A549 (cell line): ENCODE measurements at regions not wholly inside any gene's neighbourhood (a gene's known extent, or its start where the extent isn't known, plus 50 kb on each side); places are given as distances from the start of the nearest gene placed in this dataset.
A peak's percentile ranks its signal among the peaks of the same experiment; 100 is the strongest.

ENCODE experiments used
- ATAC-seq, 2 experiments: fragments of 200-7000 bp in 1 of 2; fragments of >200 bp in 1 of 2; cut with Nextera tagmentation in 1 of 2; cut with Tn5 transposase in 1 of 2; 3 replicates each; pipeline versions ENCODE4 v1.8.0 to v1.9.1; 2018 to 2020; ENCODE audit warnings: mild to moderate bottlenecking in 1 of 2, moderate library complexity in 1 of 2
- CTCF ChIA-PET: fragments of 300-600 bp; sonication (Branson Sonifier 250); formaldehyde crosslinking; extraction: SDS; loops from one replicate; lab custom pipeline; 2021; ENCODE audit warnings: antibody characterized with exemption, inconsistent platforms; lab: Yijun Ruan, JAX
- POLR2A ChIA-PET: fragments of 350-600 bp; formaldehyde crosslinking; extraction: SDS; loops from one replicate; lab custom pipeline; 2021; ENCODE audit warnings: antibody characterized with exemption, inconsistent platforms; lab: Yijun Ruan, JAX
- DNase-seq, 2 experiments: peaks; one replicate each; pipeline versions ENCODE4 v3.0.0 to v3.0.0-alpha.2; 2011 to 2016; ENCODE audit warnings: low read depth in 1 of 2, low spot score in 1 of 2
- FAIRE-seq: peaks from 2 replicates; lab custom pipeline; 2011; peaks lifted over from hg19 to GRCh38; lab: Jason Lieb, UNC
- H3K27ac ChIP-seq, 2 experiments: fragments of >200 bp; sonication (Bioruptor Twin); formaldehyde crosslinking; 3 replicates each; pipeline ENCODE4 v1.5.1; 2016 to 2017
- H3K4me1 ChIP-seq: fragments of >200 bp; sonication (Bioruptor Twin); formaldehyde crosslinking; 3 replicates; pipeline ENCODE4 v1.6.1; 2016
- H3K4me2 ChIP-seq: fragments of >200 bp; sonication (Bioruptor Twin); formaldehyde crosslinking; 3 replicates; pipeline ENCODE4 v1.6.1; 2016
- H3K4me3 ChIP-seq: fragments of >200 bp; sonication (Bioruptor Twin); formaldehyde crosslinking; 3 replicates; pipeline ENCODE4 v1.5.1; 2016
- H3K9me3 ChIP-seq: fragments of >200 bp; sonication (Bioruptor Twin); formaldehyde crosslinking; 3 replicates; pipeline ENCODE4 v1.6.1; 2016
- ATOH8 ChIP-seq: fragments of 250-450 bp; sonication (Bioruptor Pico); IDR thresholded peaks from 2 replicates; pipeline ENCODE4 v1.5.0; 2020; ENCODE audit warnings: low read depth, mild to moderate bottlenecking, moderate library complexity
- CEBPB ChIP-seq, 2 experiments: fragments of >200 bp in 1 of 2; sonication (Bioruptor Twin) in 1 of 2; formaldehyde crosslinking in 1 of 2; IDR thresholded peaks; 2 replicates each; pipeline ENCODE4 v1.6.1; 2012 to 2016
- CHD2 ChIP-seq: fragments of 150-350 bp; IDR thresholded peaks from 2 replicates; pipeline ENCODE4 v1.6.1; 2014; ENCODE audit warnings: low read length; ENCODE audit not compliant: partially characterized antibody
- CHD4 ChIP-seq: fragments of 200-600 bp; sonication (generic); IDR thresholded peaks from 2 replicates; pipeline ENCODE4 v1.6.1; 2016; ENCODE audit warnings: antibody characterized with exemption, mild to moderate bottlenecking, borderline replicate concordance
- CTCF ChIP-seq: fragments of >200 bp; sonication (Bioruptor Twin); formaldehyde crosslinking; IDR thresholded peaks from 3 replicates; pipeline ENCODE4 v1.5.1; 2016
- EP300 ChIP-seq, 2 experiments: fragments of >200 bp; sonication (Bioruptor Twin); formaldehyde crosslinking; IDR thresholded peaks; 2 replicates in 1 of 2; 3 replicates in 1 of 2; pipeline ENCODE4 v1.6.1; 2016 to 2017
- FOSB ChIP-seq: fragments of 250-450 bp; sonication (Bioruptor Pico); IDR thresholded peaks from 2 replicates; pipeline ENCODE4 v1.5.0; 2020; ENCODE audit warnings: mild to moderate bottlenecking, moderate library complexity
- HDAC2 ChIP-seq: fragments of 200-600 bp; sonication (generic); IDR thresholded peaks from 2 replicates; pipeline ENCODE4 v1.6.1; 2016
- HOXA7 ChIP-seq: fragments of 250-450 bp; sonication (Bioruptor Pico); IDR thresholded peaks from 2 replicates; pipeline ENCODE4 v1.5.0; 2020; ENCODE audit warnings: mild to moderate bottlenecking, moderate library complexity
- JUN ChIP-seq, 2 experiments: fragments of >200 bp; sonication (Bioruptor Twin); formaldehyde crosslinking; IDR thresholded peaks; 2 replicates in 1 of 2; 3 replicates in 1 of 2; pipeline ENCODE4 v1.6.1; 2016 to 2017
- MAFK ChIP-seq: fragments of 450-650 bp; IDR thresholded peaks from 2 replicates; pipeline ENCODE4 v1.6.1; 2014; ENCODE audit not compliant: partially characterized antibody
- MAX ChIP-seq: IDR thresholded peaks from 2 replicates; pipeline ENCODE4 v1.6.1; 2012
- MAZ ChIP-seq: fragments of 150-350 bp; IDR thresholded peaks from 2 replicates; pipeline ENCODE4 v1.6.1; 2014; ENCODE audit warnings: antibody characterized with exemption, low read depth, low read length, borderline replicate concordance
- MYC ChIP-seq: IDR thresholded peaks from 2 replicates; pipeline ENCODE4 v1.6.1; 2012; ENCODE audit warnings: mild to moderate bottlenecking, inconsistent platforms, low read length, improper control_type of control experiment, borderline replicate concordance
- NFE2L2 ChIP-seq: fragments of 150-350 bp; conservative IDR thresholded peaks from 2 replicates; pipeline ENCODE4 v1.6.1; 2014; ENCODE audit warnings: low read length
- PBX3 ChIP-seq: IDR thresholded peaks from 2 replicates; pipeline ENCODE4 v1.6.1; 2012
- POLR2AphosphoS2 ChIP-seq: conservative IDR thresholded peaks from 2 replicates; pipeline ENCODE4 v1.6.1; 2012; ENCODE audit warnings: low read length, improper control_type of control experiment, inconsistent platforms
- RFX5 ChIP-seq: fragments of 450-650 bp; IDR thresholded peaks from 2 replicates; pipeline ENCODE4 v1.7.1; 2014; ENCODE audit warnings: antibody characterized with exemption, mild to moderate bottlenecking, moderate library complexity
- RNF2 ChIP-seq: fragments of 200-600 bp; sonication (generic); IDR thresholded peaks from 2 replicates; pipeline ENCODE4 v1.6.1; 2016; ENCODE audit warnings: low read depth, mild to moderate bottlenecking, antibody characterized with exemption, moderate library complexity, borderline replicate concordance
- TP53 ChIP-seq: fragments of 250-450 bp; sonication (Bioruptor Pico); IDR thresholded peaks from 2 replicates; pipeline ENCODE4 v1.5.0; 2021; ENCODE audit warnings: mild to moderate bottlenecking, moderate library complexity
- ZC3H11A ChIP-seq: fragments of 450-650 bp; IDR thresholded peaks from 2 replicates; pipeline ENCODE4 v1.6.1; 2014; ENCODE audit warnings: antibody characterized with exemption, mild to moderate bottlenecking
- ZSCAN20 ChIP-seq: fragments of 250-450 bp; sonication (Bioruptor Pico); IDR thresholded peaks from 2 replicates; pipeline ENCODE4 v1.8.0; 2022; ENCODE audit warnings: mild to moderate bottlenecking, moderate library complexity
- WGBS: methylation state at CpG from one replicate; pipeline ENCODE4 v1.1.6; 2017; ENCODE audit errors: missing lambda C conversion rate; 5-methylcytosine and 5-hydroxymethylcytosine counted together

- Histone ChIP-seq H3K4me3 (no peak overlapping the region), H3K27ac (no peak overlapping the region), H3K4me2 (no peak overlapping the region), H3K4me1 (peaks cover 12% of the 10 kb centered on the region), H3K9me3 (no peaks in the 10 kb centered on the region)
- no peak for FAIRE-seq
- WGBS = 81% methylated on average over 5 of the region's 5 CpGs
- no peak for DNase-seq
- no peak for ATAC-seq
- TF ChIP-seq ATOH8 (no peak), CEBPB (IDR thresholded peaks at IDR 0.05) (peak; percentile 38 to 61; a peak in 3 of 4 replicates)
- CTCF ChIA-PET = no interaction called here
- POLR2A ChIA-PET = no interaction called here
These were observed 101.5 kb upstream of the UBE2E1 start for GRCh38 chr3:23704298-23704697.

GRCh38 chr3:23706111-23706510 is 99.6 kb upstream of the UBE2E1 start:
- FAIRE-seq (no peak), ATAC-seq (no peak)
- POLR2A ChIA-PET = no interaction called here

GRCh38 chr3:23709987-23710386 is 95.8 kb upstream of the UBE2E1 start:
- TF ChIP-seq ZC3H11A (no peak), MAZ (no peak), EP300 (IDR thresholded peaks at IDR 0.05) (no peak), CHD2 (no peak), FOSB (CRISPR knock-in tag) (no peak), HOXA7 (no peak), CTCF (no peak), HDAC2 (no peak), MYC (no peak), JUN (IDR thresholded peaks at IDR 0.05) (no peak), RNF2 (no peak), TP53 (CRISPR knock-in tag) (no peak), ZSCAN20 (CRISPR knock-in tag) (no peak), PBX3 (no peak), CHD4 (no peak), ATOH8 (no peak), MAFK (no peak), MAX (no peak)

More at GRCh38 chr3:23706111-23706510, 99.6 kb upstream of the UBE2E1 start:
- no peak overlapping the region for H3K27ac ChIP-seq
- H3K9me3 ChIP-seq = no peaks in the 10 kb centered on the region
- DNase-seq = no peak
- H3K4me3 ChIP-seq = no peak overlapping the region
- CTCF ChIA-PET = interaction anchor here (0.6 to 1.1 kb wide), 3 partner anchors 8 to 208 kb away, joined by 3 read pairs; no protein-coding TSS in a partner anchor
- peaks cover 12% of the 10 kb centered on the region for H3K4me1 ChIP-seq
- no peak for TF ChIP-seq RFX5
- no peak for TF ChIP-seq PBX3
- TF ChIP-seq POLR2AphosphoS2 = no peak
- no peak for TF ChIP-seq NFE2L2
- no peak for TF ChIP-seq CEBPB (IDR thresholded peaks at IDR 0.05)
- no peak overlapping the region for H3K4me2 ChIP-seq
- 75% methylated on average over 2 of the region's 2 CpGs for WGBS

More at GRCh38 chr3:23709987-23710386, 95.8 kb upstream of the UBE2E1 start:
- ChIA-PET POLR2A (no interaction called here), CTCF (interaction anchor here (0.5 to 1.3 kb wide), 3 partner anchors 10 to 159 kb away, joined by 3 read pairs; no protein-coding TSS in a partner anchor)
- Histone ChIP-seq H3K4me3 (no peak overlapping the region), H3K4me1 (peaks cover 12% of the 10 kb centered on the region; the same call in 2 of the 3 replicates), H3K27ac (no peak overlapping the region), H3K9me3 (no peaks in the 10 kb centered on the region), H3K4me2 (no peak overlapping the region)
- FAIRE-seq (no peak), DNase-seq (no peak), ATAC-seq (0 out of 6 replicates have a peak, but pooled peaks of 1 of the 2 experiments have one; percentile 26)
- 42% methylated on average over 2 of the region's 2 CpGs for WGBS
